WTC11 (cell line): ENCODE measurements at regions not wholly inside any gene's neighbourhood (a gene's known extent, or its start where the extent isn't known, plus 50 kb on each side); places are given as distances from the start of the nearest gene placed in this dataset.

Experiments used
- ATAC-seq: fragments of 200-7000 bp; cut with Tn5 transposase; 2 replicates; pipeline ENCODE4 v1.10.0; 2021; ENCODE audit warnings: mild to moderate bottlenecking, moderate library complexity
- CTCF ChIA-PET: fragments of 300-600 bp; sonication (Branson Sonifier 250); formaldehyde crosslinking; loops from one replicate; lab custom pipeline; 2021; ENCODE audit warnings: antibody characterized with exemption; lab: Charles Lee
- POLR2A ChIA-PET: fragments of 350-600 bp; sonication (Branson Sonifier 250); formaldehyde crosslinking; loops from one replicate; lab custom pipeline; 2021; ENCODE audit warnings: antibody characterized with exemption; lab: Charles Lee
- DNase-seq: peaks from one replicate; pipeline ENCODE4 v3.0.0; 2021; ENCODE audit warnings: low spot score
- H3K27ac Mint-ChIP-seq: 2 replicates; pipeline ENCODE4 v1.8.0; 2021; ENCODE audit warnings: mixed read lengths
- H3K27me3 Mint-ChIP-seq: 2 replicates; pipeline ENCODE4 v1.8.0; 2021; ENCODE audit warnings: low read depth, mild to moderate bottlenecking, moderate library complexity, mixed read lengths
- H3K36me3 Mint-ChIP-seq: 2 replicates; pipeline ENCODE4 v1.8.0; 2021; ENCODE audit warnings: mixed read lengths
- H3K4me1 Mint-ChIP-seq: 2 replicates; pipeline ENCODE4 v1.8.0; 2022; ENCODE audit warnings: mixed read lengths
- H3K4me3 Mint-ChIP-seq: 2 replicates; pipeline ENCODE4 v1.8.0; 2021; ENCODE audit warnings: mild to moderate bottlenecking, moderate library complexity, mixed read lengths
- H3K9me3 Mint-ChIP-seq: 2 replicates; pipeline ENCODE4 v1.8.0; 2021; ENCODE audit warnings: mixed read lengths
- ATF3 ChIP-seq: sonication (generic); formaldehyde crosslinking; conservative IDR thresholded peaks from 2 replicates; pipeline ENCODE4 v1.8.1; 2022; ENCODE audit warnings: mild to moderate bottlenecking, missing genetic modification reagents
- ATF6 ChIP-seq: sonication (generic); formaldehyde crosslinking; IDR thresholded peaks from 2 replicates; pipeline ENCODE4 v1.8.1; 2023; ENCODE audit warnings: mild to moderate bottlenecking, missing genetic modification reagents
- E2F4 ChIP-seq: sonication (generic); formaldehyde crosslinking; IDR thresholded peaks from 2 replicates; pipeline ENCODE4 v1.8.1; 2022; ENCODE audit warnings: low read depth, mild to moderate bottlenecking, moderate library complexity, missing genetic modification reagents, borderline replicate concordance
- ERG ChIP-seq: fragments of 250-450 bp; sonication (Bioruptor Pico); IDR thresholded peaks from 2 replicates; pipeline ENCODE4 v1.8.0; 2021; ENCODE audit warnings: mild to moderate bottlenecking
- ETV6 ChIP-seq: sonication (generic); formaldehyde crosslinking; IDR thresholded peaks from 2 replicates; pipeline ENCODE4 v1.8.1; 2022; ENCODE audit warnings: mild to moderate bottlenecking, missing genetic modification reagents
- MAX ChIP-seq: sonication (generic); formaldehyde crosslinking; IDR thresholded peaks from 2 replicates; pipeline ENCODE4 v1.8.0; 2022; ENCODE audit warnings: mild to moderate bottlenecking, missing genetic modification reagents
- NR1H2 ChIP-seq: sonication (generic); formaldehyde crosslinking; IDR thresholded peaks from 2 replicates; pipeline ENCODE4 v1.9.0; 2021; ENCODE audit warnings: mild to moderate bottlenecking, moderate library complexity, missing genetic modification reagents
- PRDM15 ChIP-seq: sonication (generic); formaldehyde crosslinking; IDR thresholded peaks from 2 replicates; pipeline ENCODE4 v1.8.0; 2022; ENCODE audit warnings: missing genetic modification reagents
- SMAD3 ChIP-seq: sonication (generic); formaldehyde crosslinking; IDR thresholded peaks from 2 replicates; pipeline ENCODE4 v1.8.0; 2022; ENCODE audit warnings: missing genetic modification reagents, mild to moderate bottlenecking, borderline replicate concordance
- SOX15 ChIP-seq: fragments of 250-450 bp; sonication (Bioruptor Pico); IDR thresholded peaks from 2 replicates; pipeline ENCODE4 v1.9.0; 2021; ENCODE audit warnings: mild to moderate bottlenecking
- SP1 ChIP-seq: sonication (generic); formaldehyde crosslinking; conservative IDR thresholded peaks from 2 replicates; pipeline ENCODE4 v1.8.1; 2022; ENCODE audit warnings: missing genetic modification reagents
- ZNF138 ChIP-seq: sonication (generic); formaldehyde crosslinking; conservative IDR thresholded peaks from 2 replicates; pipeline ENCODE4 v1.8.1; 2022; ENCODE audit warnings: mild to moderate bottlenecking, moderate library complexity, missing genetic modification reagents
- ZNF219 ChIP-seq: sonication (generic); formaldehyde crosslinking; IDR thresholded peaks from 2 replicates; pipeline ENCODE4 v1.8.0; 2023; ENCODE audit warnings: missing genetic modification reagents, mild to moderate bottlenecking, borderline replicate concordance
- ZNF232 ChIP-seq: sonication (generic); formaldehyde crosslinking; IDR thresholded peaks from 2 replicates; pipeline ENCODE4 v1.8.0; 2022; ENCODE audit warnings: mild to moderate bottlenecking, missing genetic modification reagents
- ZNF416 ChIP-seq: fragments of 250-450 bp; sonication (Bioruptor Pico); IDR thresholded peaks from 2 replicates; pipeline ENCODE4 v1.9.0; 2021; ENCODE audit warnings: mild to moderate bottlenecking, inconsistent platforms
- ZNF423 ChIP-seq: fragments of 250-450 bp; sonication (Bioruptor Pico); IDR thresholded peaks from 2 replicates; pipeline ENCODE4 v2.1.2; 2022; ENCODE audit warnings: mild to moderate bottlenecking, moderate library complexity

DNA sequence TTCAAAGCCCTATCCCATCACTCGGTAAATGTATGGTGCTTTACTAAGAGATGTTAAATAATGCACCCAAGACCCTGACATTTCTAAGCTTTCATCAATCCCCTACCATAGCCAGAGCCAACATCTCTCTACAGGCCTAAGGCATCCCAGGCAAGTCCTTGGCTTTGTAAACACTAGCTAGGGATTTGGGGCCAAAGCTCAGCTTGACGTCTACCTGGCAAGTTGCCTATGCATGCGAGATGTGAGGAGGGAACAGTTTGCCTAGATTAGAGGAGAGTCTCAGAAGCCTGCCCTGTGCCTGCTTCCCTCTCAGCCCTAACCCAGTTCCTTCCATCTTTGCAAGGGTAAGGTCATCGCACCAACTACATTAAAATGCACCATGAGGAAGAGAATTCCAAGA lies 221.5 kb upstream of the NCKAP5 start (continued):
- TF ChIP-seq ZNF138 (CRISPR knock-in tag) (no peak), SP1 (CRISPR knock-in tag) (no peak), SMAD3 (no peak), ETV6 (no peak), E2F4 (no peak)

DNA sequence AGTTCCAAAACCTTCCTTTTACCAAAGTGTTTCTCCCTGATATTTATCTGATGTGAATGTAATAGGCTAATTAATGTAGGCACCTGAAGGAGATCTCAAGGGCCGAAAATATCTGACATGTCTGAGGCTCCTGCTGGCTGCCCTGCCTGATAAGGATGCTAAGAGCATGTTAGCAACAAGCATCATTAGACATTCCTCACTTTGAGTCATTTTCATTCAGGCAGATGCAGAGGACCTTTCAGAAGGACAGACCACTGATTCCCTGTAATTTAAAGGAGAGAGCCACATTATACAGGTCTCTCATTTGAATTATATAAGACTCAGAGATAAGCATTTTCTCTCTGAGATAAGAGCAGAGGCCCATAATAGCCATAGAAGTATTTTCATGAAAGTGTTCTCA lies 222.4 kb upstream of the NCKAP5 start:
- Mint-ChIP-seq H3K27me3 (no peaks in the 10 kb centered on the region), H3K4me1 (peaks cover 7% of the 10 kb centered on the region), H3K4me3 (no peak overlapping the region), H3K9me3 (peaks cover 50% of the 10 kb centered on the region), H3K27ac (no peak overlapping the region), H3K36me3 (peaks cover 4% of the 10 kb centered on the region; the same call in 1 of the 2 replicates)
- POLR2A ChIA-PET, result no interaction called here
- CTCF ChIA-PET, result interaction anchor here (1.3 to 1.5 kb wide), 2 partner anchors 11 to 271 kb away, joined by 3 to 10 read pairs; no protein-coding TSS in a partner anchor
- TF ChIP-seq ZNF423 (no peak), ERG (CRISPR knock-in tag) (no peak), SOX15 (CRISPR knock-in tag) (no peak), ETV6 (no peak), ZNF416 (no peak), ZNF219 (CRISPR knock-in tag) (no peak), NR1H2 (CRISPR knock-in tag) (no peak), ATF3 (CRISPR knock-in tag) (no peak), MAX (no peak), ATF6 (CRISPR knock-in tag) (no peak), PRDM15 (CRISPR knock-in tag) (no peak), ZNF232 (CRISPR knock-in tag) (no peak)
- ATAC-seq (no peak), DNase-seq (no peak)

GRCh38 chr2:133791191-133791590 lies 222.9 kb upstream of the NCKAP5 start:
- Mint-ChIP-seq H3K27ac (no peak overlapping the region), H3K27me3 (no peaks in the 10 kb centered on the region), H3K4me3 (no peak overlapping the region), H3K36me3 (peaks cover 4% of the 10 kb centered on the region; the same call in 1 of the 2 replicates), H3K9me3 (peaks cover 52% of the 10 kb centered on the region), H3K4me1 (peaks cover 7% of the 10 kb centered on the region)
- DNase-seq (no peak), ATAC-seq (no peak)
- POLR2A ChIA-PET, result no interaction called here
- no peak for TF ChIP-seq NR1H2 (CRISPR knock-in tag)
- CTCF ChIA-PET, result interaction anchor here (1.5 kb wide), 1 partner anchor 11 kb away, joined by 5 read pairs; no protein-coding TSS in a partner anchor
